ENCODE measurements at regions not wholly inside any gene's neighbourhood (a gene's known extent, or its start where the extent isn't known, plus 50 kb on each side); places are given as distances from the start of the nearest gene placed in this dataset.

GRCh38 chr5:72604798-72605154 is 97.6 kb upstream of the ZNF366 start:
- no peaks in the 10 kb centered on the region for H3K36me3 ChIP-seq (ENCODE audit: insufficient read depth, low read length)
- H3K9ac ChIP-seq (ENCODE audit: low read length), result no peak overlapping the region
- H3K79me2 ChIP-seq (replicated peaks; ENCODE audit: insufficient read depth, low read length), result no peaks in the 10 kb centered on the region
- H3K9me2 ChIP-seq (ENCODE audit: insufficient read depth, low read length), result no peaks in the 10 kb centered on the region
- no peak overlapping the region for H3K27ac ChIP-seq (ENCODE audit: low read length)
- no peak overlapping the region for H3K4me3 ChIP-seq (ENCODE audit: low read length)
- no peaks in the 10 kb centered on the region for H3K9me3 ChIP-seq (ENCODE audit: low read length)
- no peak overlapping the region for H2AFZ ChIP-seq (ENCODE audit: low read depth, low read length)
- H4K20me1 ChIP-seq (ENCODE audit: insufficient read depth), result no peaks in the 10 kb centered on the region
- TF ChIP-seq MXI1 (conservative IDR thresholded peaks at IDR 0.05; ENCODE audit: poor library complexity, severe bottlenecking), result no peak
- no peak for TF ChIP-seq TAF1 (IDR thresholded peaks at IDR 0.05; ENCODE audit: low read depth)
- no peak for TF ChIP-seq EP300 (conservative IDR thresholded peaks at IDR 0.05; ENCODE audit: poor library complexity, severe bottlenecking)
- TF ChIP-seq, protein P1, sequence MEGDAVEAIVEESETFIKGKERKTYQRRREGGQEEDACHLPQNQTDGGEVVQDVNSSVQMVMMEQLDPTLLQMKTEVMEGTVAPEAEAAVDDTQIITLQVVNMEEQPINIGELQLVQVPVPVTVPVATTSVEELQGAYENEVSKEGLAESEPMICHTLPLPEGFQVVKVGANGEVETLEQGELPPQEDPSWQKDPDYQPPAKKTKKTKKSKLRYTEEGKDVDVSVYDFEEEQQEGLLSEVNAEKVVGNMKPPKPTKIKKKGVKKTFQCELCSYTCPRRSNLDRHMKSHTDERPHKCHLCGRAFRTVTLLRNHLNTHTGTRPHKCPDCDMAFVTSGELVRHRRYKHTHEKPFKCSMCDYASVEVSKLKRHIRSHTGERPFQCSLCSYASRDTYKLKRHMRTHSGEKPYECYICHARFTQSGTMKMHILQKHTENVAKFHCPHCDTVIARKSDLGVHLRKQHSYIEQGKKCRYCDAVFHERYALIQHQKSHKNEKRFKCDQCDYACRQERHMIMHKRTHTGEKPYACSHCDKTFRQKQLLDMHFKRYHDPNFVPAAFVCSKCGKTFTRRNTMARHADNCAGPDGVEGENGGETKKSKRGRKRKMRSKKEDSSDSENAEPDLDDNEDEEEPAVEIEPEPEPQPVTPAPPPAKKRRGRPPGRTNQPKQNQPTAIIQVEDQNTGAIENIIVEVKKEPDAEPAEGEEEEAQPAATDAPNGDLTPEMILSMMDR (IDR thresholded peaks at IDR 0.05; ENCODE audit: poor library complexity, severe bottlenecking), result no peak
- TF ChIP-seq POLR2AphosphoS5 (IDR thresholded peaks at IDR 0.05), result no peak
- TF ChIP-seq RAD21 (conservative IDR thresholded peaks at IDR 0.05), result no peak
- no peak for TF ChIP-seq SMC3 (conservative IDR thresholded peaks at IDR 0.05; ENCODE audit: poor library complexity)
- no peak for TF ChIP-seq EZH2 (IDR thresholded peaks at IDR 0.05; ENCODE audit: borderline replicate concordance, insufficient read depth, low read length, poor library complexity, severe bottlenecking)
- TF ChIP-seq REST (IDR thresholded peaks at IDR 0.05; ENCODE audit: borderline replicate concordance), result no peak
- H3K4me2 ChIP-seq (ENCODE audit: low read length), result no peak overlapping the region
- H3K27me3 ChIP-seq (ENCODE audit: insufficient read depth, low read depth, low read length), result no peaks in the 10 kb centered on the region
- H3F3A ChIP-seq (ENCODE audit: insufficient read depth, low read length, poor library complexity, severe bottlenecking), result no peaks in the 10 kb centered on the region

GRCh38 chr5:72604111-72604797 is 97.0 kb upstream of the ZNF366 start:
- no peak overlapping the region for H3K27ac ChIP-seq (ENCODE audit: low read length)
- TF ChIP-seq REST (IDR thresholded peaks at IDR 0.05; ENCODE audit: borderline replicate concordance), result no peak
- no peak for TF ChIP-seq TAF1 (IDR thresholded peaks at IDR 0.05; ENCODE audit: low read depth)
- TF ChIP-seq, protein P1 (IDR thresholded peaks at IDR 0.05; ENCODE audit: poor library complexity, severe bottlenecking), result no peak
- TF ChIP-seq MXI1 (conservative IDR thresholded peaks at IDR 0.05; ENCODE audit: poor library complexity, severe bottlenecking), result no peak
- TF ChIP-seq EP300 (conservative IDR thresholded peaks at IDR 0.05; ENCODE audit: poor library complexity, severe bottlenecking), result no peak
- TF ChIP-seq EZH2 (IDR thresholded peaks at IDR 0.05; ENCODE audit: borderline replicate concordance, insufficient read depth, low read length, poor library complexity, severe bottlenecking), result no peak
- TF ChIP-seq SMC3 (conservative IDR thresholded peaks at IDR 0.05; ENCODE audit: poor library complexity), result no peak
- no peak for TF ChIP-seq RAD21 (conservative IDR thresholded peaks at IDR 0.05)
- no peak for TF ChIP-seq POLR2AphosphoS5 (IDR thresholded peaks at IDR 0.05)
- H3K4me3 ChIP-seq (ENCODE audit: low read length), result no peak overlapping the region
- no peaks in the 10 kb centered on the region for H4K20me1 ChIP-seq (ENCODE audit: insufficient read depth)
- no peaks in the 10 kb centered on the region for H3K9me3 ChIP-seq (ENCODE audit: low read length)
- no peak overlapping the region for H2AFZ ChIP-seq (ENCODE audit: low read depth, low read length)
- H3K4me2 ChIP-seq (ENCODE audit: low read length), result no peak overlapping the region
- no peaks in the 10 kb centered on the region for H3K9me2 ChIP-seq (ENCODE audit: insufficient read depth, low read length)
- H3K9ac ChIP-seq (ENCODE audit: low read length), result no peak overlapping the region
- H3K79me2 ChIP-seq (replicated peaks; ENCODE audit: insufficient read depth, low read length), result no peaks in the 10 kb centered on the region
- H3K27me3 ChIP-seq (ENCODE audit: insufficient read depth, low read depth, low read length), result no peaks in the 10 kb centered on the region
- no peaks in the 10 kb centered on the region for H3K36me3 ChIP-seq (ENCODE audit: insufficient read depth, low read length)
- H3F3A ChIP-seq (ENCODE audit: insufficient read depth, low read length, poor library complexity, severe bottlenecking), result no peaks in the 10 kb centered on the region

All from neural cell (in vitro differentiated cells).